H1 (cell line): ENCODE measurements at regions not wholly inside any gene's neighbourhood (a gene's known extent, or its start where the extent isn't known, plus 50 kb on each side); places are given as distances from the start of the nearest gene placed in this dataset.
A peak's percentile ranks its signal among the peaks of the same experiment; 100 is the strongest.

ENCODE experiments used
- CTCF ChIA-PET: fragments of 300-600 bp; sonication (Branson Sonifier 250); formaldehyde crosslinking; loops from one replicate; lab custom pipeline; 2021; ENCODE audit not compliant: partially characterized antibody; lab: Charles Lee
- POLR2A ChIA-PET: fragments of 300-600 bp; sonication (Branson Sonifier 250); formaldehyde crosslinking; loops from one replicate; lab custom pipeline; 2021; ENCODE audit warnings: inconsistent platforms; ENCODE audit not compliant: partially characterized antibody; lab: Charles Lee
- DNase-seq, 2 experiments: peaks; one replicate each; pipeline versions ENCODE4 v3.0.0 to v3.0.0-alpha.2; 2010 to 2022; ENCODE audit warnings: low spot score in 2 of 2, low read depth in 1 of 2, mixed read lengths in 1 of 2
- FAIRE-seq: peaks from 2 replicates; lab custom pipeline; 2011; peaks lifted over from hg19 to GRCh38; lab: Jason Lieb, UNC
- H2AFZ ChIP-seq: 2 replicates; pipeline ENCODE4 v1.8.1; 2012; ENCODE audit warnings: low read length, inconsistent platforms
- H2AK5ac ChIP-seq: 2 replicates; pipeline ENCODE4 v1.6.1; 2013; ENCODE audit warnings: low read depth, low read length
- H2BK120ac ChIP-seq: replicated peaks from 2 replicates; pipeline ENCODE3; 2013; ENCODE audit warnings: low read depth, low read length, inconsistent platforms
- H2BK12ac ChIP-seq: 2 replicates; pipeline ENCODE4 v1.6.1; 2013; ENCODE audit warnings: low read depth, low read length
- H2BK15ac ChIP-seq: 2 replicates; pipeline ENCODE4 v1.6.1; 2013; ENCODE audit warnings: low read length
- H2BK20ac ChIP-seq: 2 replicates; pipeline ENCODE4 v1.6.1; 2013; ENCODE audit warnings: low read length
- H2BK5ac ChIP-seq: 2 replicates; pipeline ENCODE4 v1.6.1; 2013; ENCODE audit warnings: low read depth, low read length
- H3K14ac ChIP-seq: 2 replicates; pipeline ENCODE4 v1.6.1; 2013; ENCODE audit warnings: inconsistent platforms; ENCODE audit not compliant: insufficient read length
- H3K18ac ChIP-seq: 2 replicates; pipeline ENCODE4 v1.6.1; 2013; ENCODE audit warnings: low read length; ENCODE audit errors: extremely low read depth
- H3K23ac ChIP-seq: 2 replicates; pipeline ENCODE4 v1.6.1; 2013; ENCODE audit warnings: inconsistent platforms; ENCODE audit not compliant: insufficient read length
- H3K23me2 ChIP-seq: 2 replicates; pipeline ENCODE4 v1.6.1; 2013; ENCODE audit warnings: low read depth, low read length
- H3K27ac ChIP-seq: 2 replicates; pipeline ENCODE4 v1.6.1; 2011; ENCODE audit warnings: low read depth, low read length, inconsistent platforms
- H3K27me3 ChIP-seq, 4 experiments: replicated peaks in 1 of 4; 1 replicate in 1 of 4; 2 replicates in 3 of 4; pipeline versions ENCODE4 v1.6.1 to v1.8.1; 2011 to 2013; ENCODE audit warnings: low read length in 3 of 4, mild to moderate bottlenecking in 3 of 4, inconsistent platforms in 2 of 4, mixed read lengths in 2 of 4, moderate library complexity in 1 of 4; ENCODE audit not compliant: control insufficient read depth in 3 of 4, insufficient read depth in 3 of 4; ENCODE audit errors: extremely low read depth in 1 of 4
- H3K36me3 ChIP-seq, 4 experiments: 2 replicates each; pipeline versions ENCODE4 v1.6.1 to v1.8.1; 2011 to 2013; ENCODE audit warnings: mild to moderate bottlenecking in 4 of 4, low read length in 3 of 4, moderate library complexity in 2 of 4, control low read depth in 1 of 4, inconsistent platforms in 1 of 4; ENCODE audit not compliant: insufficient read depth in 4 of 4, control insufficient read depth in 2 of 4
- H3K4ac ChIP-seq: replicated peaks from 2 replicates; pipeline ENCODE3; 2013; ENCODE audit warnings: low read length, low read depth, mixed read lengths, inconsistent platforms; ENCODE audit not compliant: insufficient read length
- H3K4me1 ChIP-seq, 4 experiments: replicated peaks in 1 of 4; 1 replicate in 1 of 4; 2 replicates in 3 of 4; pipeline versions ENCODE4 v1.6.1 to v1.8.1; 2011 to 2013; ENCODE audit warnings: low read length in 3 of 4, inconsistent platforms in 2 of 4, mixed read lengths in 1 of 4; ENCODE audit not compliant: insufficient read depth in 4 of 4, control insufficient read depth in 3 of 4
- H3K4me2 ChIP-seq, 2 experiments: 2 replicates each; pipeline versions ENCODE4 v1.6.1 to v1.8.1; 2011 to 2013; ENCODE audit warnings: low read depth in 2 of 2, low read length in 2 of 2, control low read depth in 1 of 2, inconsistent platforms in 1 of 2, mild to moderate bottlenecking in 1 of 2; ENCODE audit not compliant: insufficient read depth in 1 of 2
- H3K4me3 ChIP-seq, 4 experiments: fragments of 200-600, 300-600 bp in 1 of 4; sonication (generic), shearing (Covaris generic), sonication (Bioruptor Twin) in 1 of 4; 2 replicates each; pipeline versions ENCODE4 v1.5.1 to v1.8.1; 2011 to 2016; ENCODE audit warnings: low read length in 4 of 4, low read depth in 3 of 4, control low read depth in 2 of 4, inconsistent platforms in 2 of 4, mild to moderate bottlenecking in 2 of 4, mixed read lengths in 1 of 4, moderate library complexity in 1 of 4; ENCODE audit not compliant: insufficient read depth in 2 of 4; ENCODE audit errors: extremely low read depth in 1 of 4
- H3K56ac ChIP-seq: replicated peaks from 2 replicates; pipeline ENCODE3; 2013; ENCODE audit warnings: low read depth, mild to moderate bottlenecking, mixed read lengths, low read length, inconsistent platforms; ENCODE audit not compliant: insufficient read length
- H3K79me1 ChIP-seq: 2 replicates; pipeline ENCODE4 v1.6.1; 2013; ENCODE audit warnings: low read depth, low read length, control low read depth
- H3K79me2 ChIP-seq, 2 experiments: 2 replicates each; pipeline versions ENCODE4 v1.6.1 to v1.8.1; 2012 to 2013; ENCODE audit warnings: low read length in 2 of 2, mild to moderate bottlenecking in 2 of 2, inconsistent platforms in 1 of 2; ENCODE audit not compliant: insufficient read depth in 2 of 2, control insufficient read depth in 1 of 2
- H3K9ac ChIP-seq, 4 experiments: replicated peaks in 1 of 4; 1 replicate in 1 of 4; 2 replicates in 3 of 4; pipeline versions ENCODE4 v1.6.1 to v1.8.1; 2011 to 2013; ENCODE audit warnings: low read depth in 3 of 4, low read length in 3 of 4, control low read depth in 2 of 4, mild to moderate bottlenecking in 2 of 4, moderate library complexity in 2 of 4, inconsistent platforms in 1 of 4; ENCODE audit errors: extremely low read depth in 1 of 4
- H3K9me3 ChIP-seq, 2 experiments: 2 replicates each; pipeline versions ENCODE4 v1.6.1 to v1.8.1; 2012 to 2013; ENCODE audit warnings: mild to moderate bottlenecking in 2 of 2, moderate library complexity in 2 of 2, control low read depth in 1 of 2, inconsistent platforms in 1 of 2, low read depth in 1 of 2, low read length in 1 of 2, mixed read lengths in 1 of 2; ENCODE audit not compliant: insufficient read depth in 2 of 2
- H4K20me1 ChIP-seq, 2 experiments: replicated peaks in 1 of 2; 2 replicates each; pipeline versions ENCODE3 to v1.8.1; 2011 to 2013; ENCODE audit warnings: inconsistent platforms in 2 of 2, low read length in 2 of 2, mild to moderate bottlenecking in 1 of 2; ENCODE audit not compliant: insufficient read depth in 2 of 2, control insufficient read depth in 1 of 2
- H4K5ac ChIP-seq: 2 replicates; pipeline ENCODE4 v1.6.1; 2013; ENCODE audit warnings: low read length, low read depth, mixed read lengths, inconsistent platforms; ENCODE audit not compliant: insufficient read length
- H4K8ac ChIP-seq: 2 replicates; pipeline ENCODE4 v1.8.0; 2013; ENCODE audit warnings: mild to moderate bottlenecking, moderate library complexity, low read length, inconsistent platforms; ENCODE audit not compliant: insufficient read depth; ENCODE audit errors: extremely low read depth
- H4K91ac ChIP-seq: replicated peaks from 2 replicates; pipeline ENCODE3; 2013; ENCODE audit warnings: low read length, mixed read lengths, inconsistent platforms; ENCODE audit not compliant: insufficient read length
- CEBPB ChIP-seq: IDR thresholded peaks from 2 replicates; pipeline ENCODE4 v1.6.1; 2012; ENCODE audit warnings: low read depth, low read length
- CHD1 ChIP-seq: IDR thresholded peaks from 2 replicates; pipeline ENCODE4 v1.6.1; 2012; ENCODE audit warnings: low read depth, low read length, improper control_type of control experiment
- WGBS, 2 experiments: shearing (Covaris generic) in 1 of 2; methylation state at CpG; one replicate each; pipeline versions ENCODE4 v1.1.6 to v1.1.7; 2013 to 2015; ENCODE audit warnings: low lambda C conversion rate in 2 of 2, mixed read lengths in 2 of 2, inconsistent platforms in 1 of 2, low coverage in 1 of 2, missing lambda C conversion rate in 1 of 2; ENCODE audit not compliant: insufficient replicate concordance in 2 of 2, insufficient coverage in 1 of 2, insufficient read length in 1 of 2; ENCODE audit errors: extremely low coverage in 1 of 2, missing lambda C conversion rate in 1 of 2; 5-methylcytosine and 5-hydroxymethylcytosine counted together

GRCh38 chr14:40985584-40985983 lies 621.1 kb upstream of the LRFN5 start:
- Histone ChIP-seq H3K23me2 (no peaks in the 10 kb centered on the region), H3K23ac (no peak overlapping the region), H4K5ac (no peak overlapping the region), H3K4me1 (no peaks in the 10 kb centered on the region), H4K8ac (no peak overlapping the region), H4K20me1 (no peaks in the 10 kb centered on the region), H3K18ac (no peak overlapping the region), H3K4me3 (no peak overlapping the region), H3K14ac (no peak overlapping the region), H3K27me3 (no peaks in the 10 kb centered on the region), H2BK20ac (no peak overlapping the region), H3K4me2 (no peak overlapping the region), H2AFZ (no peak overlapping the region), H2BK5ac (no peak overlapping the region), H2AK5ac (no peak overlapping the region), H3K36me3 (no peaks in the 10 kb centered on the region), H3K79me2 (no peaks in the 10 kb centered on the region), H3K27ac (no peak overlapping the region), H2BK15ac (no peak overlapping the region), H3K79me1 (no peaks in the 10 kb centered on the region), H3K4ac (no peak overlapping the region), H3K9ac (no peak overlapping the region), H2BK12ac (no peak overlapping the region), H2BK120ac (no peak overlapping the region), H3K56ac (no peak overlapping the region), H4K91ac (no peak overlapping the region), H3K9me3 (no peaks in the 10 kb centered on the region)
- TF ChIP-seq CEBPB, result peak; percentile 61; the same call in 1 of the 2 replicates
- no peak for TF ChIP-seq CHD1
- FAIRE-seq (no peak), DNase-seq (no peak)
- ChIA-PET POLR2A (no interaction called here), CTCF (no interaction called here)
- 84% methylated on average over 4 of the region's 4 CpGs; no CpG with 5 or more reads in 1 of the 2 experiments for WGBS, 2 experiments
